ENCODE measurements at regions not wholly inside any gene's neighbourhood (a gene's known extent, or its start where the extent isn't known, plus 50 kb on each side); places are given as distances from the start of the nearest gene placed in this dataset.
A peak's percentile ranks its signal among the peaks of the same experiment; 100 is the strongest.

GRCh38 chr4:149997881-149998421 lies 80.3 kb upstream of the DCLK2 start:
- Histone ChIP-seq H3K36me3 (ENCODE audit: low read depth, missing control alignments) (no peaks in the 10 kb centered on the region), H3K4me3 (no peak overlapping the region), H3K27ac (no peak overlapping the region), H3K9me3 (no peaks in the 10 kb centered on the region), H3K4me1 (peaks cover 8% of the 10 kb centered on the region), H3K27me3 (no peaks in the 10 kb centered on the region)
- intact Hi-C loops (cut with DNase I; ENCODE audit: low total_unique reads): no loop called here
- peak; percentile 26 for DNase-seq
- no peak for TF ChIP-seq CTCF (IDR thresholded peaks at IDR 0.05)
- TF ChIP-seq POLR2A (IDR thresholded peaks at IDR 0.05): no peak
- 29 to 53% methylated on average over 4 of the region's 4 CpGs for WGBS, 2 donors

- H3K27ac ChIP-seq: no peak overlapping the region
- TF ChIP-seq POLR2A (IDR thresholded peaks at IDR 0.05) (no peak), CTCF (IDR thresholded peaks at IDR 0.05) (peak; percentile 17 to 48 (median 29))
- no peaks in the 10 kb centered on the region for H3K27me3 ChIP-seq
- no peaks in the 10 kb centered on the region for H3K36me3 ChIP-seq (ENCODE audit: low read depth, missing control alignments)
- H3K4me1 ChIP-seq: peaks cover 8% of the 10 kb centered on the region
- WGBS, 2 donors: 36 to 49% methylated on average over 3 of the region's 3 CpGs
- intact Hi-C loops (cut with DNase I; ENCODE audit: low total_unique reads): loop anchor here (10.0 kb wide), 1 partner anchor 245 kb away; no protein-coding TSS in a partner anchor
- H3K4me3 ChIP-seq: no peak overlapping the region
- peak; percentile 35 for DNase-seq
- no peaks in the 10 kb centered on the region for H3K9me3 ChIP-seq
These were observed 78.7 kb upstream of the DCLK2 start for GRCh38 chr4:149999485-150000074.

- Histone ChIP-seq H3K36me3 (ENCODE audit: low read depth, missing control alignments) (no peaks in the 10 kb centered on the region), H3K27me3 (no peaks in the 10 kb centered on the region), H3K27ac (no peak overlapping the region), H3K4me1 (peaks cover 8% of the 10 kb centered on the region), H3K4me3 (no peak overlapping the region), H3K9me3 (no peaks in the 10 kb centered on the region)
- intact Hi-C loops (cut with DNase I; ENCODE audit: low total_unique reads): loop anchor here (10.0 kb wide), 1 partner anchor 243 kb away; no protein-coding TSS in a partner anchor
- TF ChIP-seq CTCF (IDR thresholded peaks at IDR 0.05) (no peak), POLR2A (IDR thresholded peaks at IDR 0.05) (no peak)
- DNase-seq: no peak
- WGBS, 2 donors: 96 to 97% methylated on average over 5 of the region's 5 CpGs
These were observed 76.4 kb upstream of the DCLK2 start for GRCh38 chr4:150001815-150002214.

- H3K4me1 ChIP-seq: peaks cover 8% of the 10 kb centered on the region
- TF ChIP-seq CTCF (IDR thresholded peaks at IDR 0.05): no peak
- no peak for TF ChIP-seq POLR2A (IDR thresholded peaks at IDR 0.05)
- H3K9me3 ChIP-seq: no peaks in the 10 kb centered on the region
- no peak overlapping the region for H3K4me3 ChIP-seq
- DNase-seq: no peak
- intact Hi-C loops (cut with DNase I; ENCODE audit: low total_unique reads): loop anchor here (10.0 kb wide), 1 partner anchor 242 kb away; no protein-coding TSS in a partner anchor
- no peaks in the 10 kb centered on the region for H3K27me3 ChIP-seq
- no peak overlapping the region for H3K27ac ChIP-seq
- no peaks in the 10 kb centered on the region for H3K36me3 ChIP-seq (ENCODE audit: low read depth, missing control alignments)
These were observed 75.7 kb upstream of the DCLK2 start for GRCh38 chr4:150002561-150002960.

- H3K27me3 ChIP-seq: no peaks in the 10 kb centered on the region
- H3K4me1 ChIP-seq: no peaks in the 10 kb centered on the region
- TF ChIP-seq POLR2A (IDR thresholded peaks at IDR 0.05) (no peak), CTCF (IDR thresholded peaks at IDR 0.05) (no peak)
- H3K4me3 ChIP-seq: no peak overlapping the region
- intact Hi-C loops (cut with DNase I; ENCODE audit: low total_unique reads): loop anchor here (10.0 kb wide), 1 partner anchor 240 kb away; no protein-coding TSS in a partner anchor
- no peaks in the 10 kb centered on the region for H3K9me3 ChIP-seq
- no peak for DNase-seq
- no peaks in the 10 kb centered on the region for H3K36me3 ChIP-seq (ENCODE audit: low read depth, missing control alignments)
- no peak overlapping the region for H3K27ac ChIP-seq
- WGBS, 2 donors: 35 to 41% methylated on average over 1 of the region's 1 CpG
These were observed 73.8 kb upstream of the DCLK2 start for GRCh38 chr4:150004481-150004880.
